Uterus (tissue), 3 donors: ENCODE measurements at regions not wholly inside any gene's neighbourhood (a gene's known extent, or its start where the extent isn't known, plus 50 kb on each side); places are given as distances from the start of the nearest gene placed in this dataset.

Experiments
- DNase-seq, 2 donors: peaks; one replicate each; pipeline ENCODE4 v3.0.0-alpha.2; 2019 to 2020
- H3K27ac ChIP-seq, 2 donors: fragments of 200-600 bp; sonication (generic); 1 replicate in 1 of 2; 2 replicates in 1 of 2; pipeline ENCODE4 v1.5.1; 2016 to 2018
- H3K27me3 ChIP-seq, 2 donors: fragments of 200-600 bp; sonication (generic); one replicate each; pipeline ENCODE4 v1.5.1; 2018 to 2019; ENCODE audit warnings: control low read depth in 1 of 2
- H3K36me3 ChIP-seq, 2 donors: fragments of 200-600 bp; sonication (generic); one replicate each; pipeline ENCODE4 v1.5.1; 2019; ENCODE audit warnings: control low read depth in 1 of 2
- H3K4me1 ChIP-seq, 2 donors: fragments of 200-600 bp; sonication (generic); one replicate each; pipeline ENCODE4 v1.5.1; 2018 to 2019; ENCODE audit warnings: control low read depth in 1 of 2
- H3K4me3 ChIP-seq, 2 donors: fragments of 200-600 bp; sonication (generic); 1 replicate in 1 of 2; 2 replicates in 1 of 2; pipeline ENCODE4 v1.5.1; 2018 to 2019; ENCODE audit warnings: mild to moderate bottlenecking in 1 of 2
- H3K9me3 ChIP-seq, 2 donors: fragments of 200-600 bp; sonication (generic); one replicate each; pipeline ENCODE4 v1.5.1; 2019; ENCODE audit warnings: control low read depth in 1 of 2
- POLR2A ChIP-seq, 2 donors: fragments of 450-650 bp; IDR thresholded peaks; one replicate each; pipeline ENCODE4 v1.6.1; 2016; ENCODE audit warnings: antibody characterized with exemption in 2 of 2, mild to moderate bottlenecking in 1 of 2, moderate library complexity in 1 of 2
- intact Hi-C: fragments of 100-400 bp; cut with DNase I; formaldehyde crosslinking; loops from one replicate; pipeline ENCODE4 v1.15.1; 2023; ENCODE audit warnings: low total_unique reads
- TF ChIP-seq, protein P1 (sequence below), 4 experiments: fragments of 200-600 bp in 2 of 4; fragments of 450-650 bp in 2 of 4; sonication (generic) in 2 of 4; IDR thresholded peaks; one replicate each; pipeline ENCODE4 v1.5.1; 2016 to 2019; ENCODE audit warnings: antibody characterized with exemption in 4 of 4, mild to moderate bottlenecking in 2 of 4, moderate library complexity in 1 of 4
- donor health status: DM: yes; HTN: yes; CAD: no.

DNA sequence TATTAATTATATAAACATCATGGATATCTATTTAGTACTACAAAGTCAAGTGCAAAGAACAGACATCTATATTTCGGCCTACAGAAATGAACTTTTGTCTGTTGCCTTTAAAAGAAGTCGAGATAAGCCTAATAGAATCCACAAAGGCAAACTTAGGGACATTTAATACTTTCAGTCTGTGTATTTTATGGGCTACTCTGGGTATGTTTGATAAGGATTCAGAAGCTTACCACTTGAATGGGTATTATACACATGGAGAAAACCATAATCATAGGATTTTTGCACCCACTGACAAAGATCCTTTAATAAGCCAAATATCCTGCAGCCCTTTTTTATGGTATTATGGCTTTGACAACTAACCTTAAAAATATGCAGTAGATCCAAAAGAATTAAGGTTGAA lies 224.8 kb downstream of the LMO4 start:
- H3K36me3 ChIP-seq, result no peaks in the 10 kb centered on the region
- no peaks in the 10 kb centered on the region for H3K9me3 ChIP-seq
- no peak for TF ChIP-seq POLR2A (IDR thresholded peaks at IDR 0.05)
- TF ChIP-seq, protein P1, sequence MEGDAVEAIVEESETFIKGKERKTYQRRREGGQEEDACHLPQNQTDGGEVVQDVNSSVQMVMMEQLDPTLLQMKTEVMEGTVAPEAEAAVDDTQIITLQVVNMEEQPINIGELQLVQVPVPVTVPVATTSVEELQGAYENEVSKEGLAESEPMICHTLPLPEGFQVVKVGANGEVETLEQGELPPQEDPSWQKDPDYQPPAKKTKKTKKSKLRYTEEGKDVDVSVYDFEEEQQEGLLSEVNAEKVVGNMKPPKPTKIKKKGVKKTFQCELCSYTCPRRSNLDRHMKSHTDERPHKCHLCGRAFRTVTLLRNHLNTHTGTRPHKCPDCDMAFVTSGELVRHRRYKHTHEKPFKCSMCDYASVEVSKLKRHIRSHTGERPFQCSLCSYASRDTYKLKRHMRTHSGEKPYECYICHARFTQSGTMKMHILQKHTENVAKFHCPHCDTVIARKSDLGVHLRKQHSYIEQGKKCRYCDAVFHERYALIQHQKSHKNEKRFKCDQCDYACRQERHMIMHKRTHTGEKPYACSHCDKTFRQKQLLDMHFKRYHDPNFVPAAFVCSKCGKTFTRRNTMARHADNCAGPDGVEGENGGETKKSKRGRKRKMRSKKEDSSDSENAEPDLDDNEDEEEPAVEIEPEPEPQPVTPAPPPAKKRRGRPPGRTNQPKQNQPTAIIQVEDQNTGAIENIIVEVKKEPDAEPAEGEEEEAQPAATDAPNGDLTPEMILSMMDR (IDR thresholded peaks at IDR 0.05), result no peak
- no peaks in the 10 kb centered on the region for H3K27me3 ChIP-seq
- H3K4me3 ChIP-seq, result no peak overlapping the region
- DNase-seq, result no peak
- no peak overlapping the region for H3K27ac ChIP-seq
- intact Hi-C loops, result no loop called here
- no peaks in the 10 kb centered on the region for H3K4me1 ChIP-seq

DNA sequence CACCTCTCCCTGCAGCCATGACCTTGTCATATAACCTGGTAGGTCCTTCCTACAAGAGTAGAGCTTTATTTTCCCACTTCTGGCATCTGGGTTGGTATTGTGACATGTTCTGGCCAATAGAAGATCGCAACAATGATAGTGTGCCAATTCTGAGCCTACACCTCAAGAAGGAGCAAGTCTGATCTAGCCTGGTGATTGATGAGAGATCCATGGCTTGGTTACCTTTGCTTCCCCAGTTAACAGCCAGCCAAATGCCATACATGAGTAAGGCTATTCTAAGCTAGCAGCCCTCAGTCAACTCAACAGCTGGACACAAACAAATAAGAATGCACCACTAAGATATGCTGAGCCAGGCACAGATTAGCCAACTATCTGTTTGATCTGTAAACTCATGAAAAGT lies 226.7 kb downstream of the LMO4 start:
- Histone ChIP-seq H3K4me3 (no peak overlapping the region), H3K27ac (no peak overlapping the region), H3K4me1 (no peaks in the 10 kb centered on the region), H3K27me3 (no peaks in the 10 kb centered on the region), H3K36me3 (no peaks in the 10 kb centered on the region), H3K9me3 (no peaks in the 10 kb centered on the region)
- TF ChIP-seq, protein P1 (IDR thresholded peaks at IDR 0.05), result no peak
- TF ChIP-seq POLR2A (IDR thresholded peaks at IDR 0.05), result no peak
- DNase-seq, result no peak
- intact Hi-C loops, result no loop called here

DNA sequence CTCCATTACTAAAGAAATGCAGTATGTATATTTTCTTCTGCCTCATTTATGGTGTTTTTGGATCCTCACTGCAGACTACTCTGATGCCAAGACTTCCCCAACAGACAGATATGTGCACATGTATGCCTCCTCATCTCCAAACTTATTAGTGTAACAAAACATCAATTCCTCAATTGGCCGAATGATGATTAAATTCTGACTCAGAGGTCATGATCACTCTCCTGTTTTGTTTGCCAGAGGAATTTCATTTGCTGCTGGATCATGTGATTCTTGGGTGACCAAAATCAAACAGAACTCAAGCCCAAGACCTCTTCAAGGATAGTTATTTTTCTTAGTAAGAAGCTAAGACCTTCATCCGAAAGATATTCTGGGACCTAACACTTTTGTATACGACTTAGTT lies 227.6 kb downstream of the LMO4 start:
- TF ChIP-seq, protein P1 (IDR thresholded peaks at IDR 0.05), result no peak
- TF ChIP-seq POLR2A (IDR thresholded peaks at IDR 0.05), result no peak
- H3K4me3 ChIP-seq, result no peak overlapping the region

DNA sequence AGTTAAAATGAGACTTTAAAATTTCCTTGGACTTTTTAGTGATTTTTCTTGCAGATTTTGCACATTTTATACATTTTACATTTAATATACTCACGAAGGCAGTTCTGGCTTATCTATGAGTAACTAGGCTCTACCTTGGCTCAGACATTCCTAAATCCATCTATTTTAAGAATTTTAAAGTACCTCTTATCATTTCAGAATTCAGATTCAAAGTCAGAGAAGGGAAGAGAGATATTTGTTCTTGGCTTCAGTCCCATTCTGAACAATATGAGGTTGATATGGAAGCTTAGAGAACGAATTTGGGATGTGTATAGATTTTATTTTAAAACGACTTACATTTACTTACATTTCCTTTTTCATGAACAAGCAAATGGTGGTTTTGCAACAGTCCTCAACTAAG lies 230.2 kb downstream of the LMO4 start:
- Histone ChIP-seq H3K36me3 (no peaks in the 10 kb centered on the region), H3K27ac (no peak overlapping the region), H3K4me1 (no peaks in the 10 kb centered on the region), H3K9me3 (no peaks in the 10 kb centered on the region), H3K27me3 (no peaks in the 10 kb centered on the region), H3K4me3 (no peak overlapping the region)
- intact Hi-C loops, result no loop called here
- TF ChIP-seq POLR2A (IDR thresholded peaks at IDR 0.05), result no peak
- TF ChIP-seq, protein P1 (IDR thresholded peaks at IDR 0.05), result no peak
- no peak for DNase-seq

More for the DNA sequence above, 227.6 kb downstream of the LMO4 start:
- Histone ChIP-seq H3K36me3 (no peaks in the 10 kb centered on the region), H3K4me1 (no peaks in the 10 kb centered on the region), H3K9me3 (no peaks in the 10 kb centered on the region), H3K27me3 (no peaks in the 10 kb centered on the region), H3K27ac (no peak overlapping the region)
- intact Hi-C loops, result no loop called here
- DNase-seq, result no peak

DNA sequence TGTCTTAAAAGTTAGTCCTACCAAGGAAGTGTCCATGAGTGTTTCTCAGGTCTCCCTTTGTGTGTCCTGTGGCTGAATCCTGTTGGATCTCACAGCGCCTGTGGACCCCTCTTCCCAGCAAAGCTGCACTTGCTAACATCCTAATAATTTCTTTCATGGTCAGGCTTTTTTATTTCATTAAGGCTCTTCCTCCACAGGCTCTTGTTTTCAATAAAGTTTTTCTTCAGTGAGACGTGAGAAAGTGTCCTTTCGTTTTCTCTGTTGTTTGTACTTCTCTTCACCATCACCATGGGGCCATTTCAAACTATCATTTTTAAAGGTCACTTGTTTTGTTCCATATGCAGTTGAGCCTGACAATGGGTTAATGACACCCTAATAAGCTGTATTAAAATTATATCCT lies 231.5 kb downstream of the LMO4 start:
- H3K4me3 ChIP-seq, result no peak overlapping the region
- H3K27ac ChIP-seq, result no peak overlapping the region
- H3K9me3 ChIP-seq, result no peaks in the 10 kb centered on the region
- intact Hi-C loops, result no loop called here
- no peaks in the 10 kb centered on the region for H3K27me3 ChIP-seq
- no peaks in the 10 kb centered on the region for H3K4me1 ChIP-seq
- TF ChIP-seq, protein P1 (IDR thresholded peaks at IDR 0.05), result no peak
- no peak for TF ChIP-seq POLR2A (IDR thresholded peaks at IDR 0.05)
- no peaks in the 10 kb centered on the region for H3K36me3 ChIP-seq
- DNase-seq, result no peak
